ENCODE measurements at regions not wholly inside any gene's neighbourhood (a gene's known extent, or its start where the extent isn't known, plus 50 kb on each side); places are given as distances from the start of the nearest gene placed in this dataset.

DNA sequence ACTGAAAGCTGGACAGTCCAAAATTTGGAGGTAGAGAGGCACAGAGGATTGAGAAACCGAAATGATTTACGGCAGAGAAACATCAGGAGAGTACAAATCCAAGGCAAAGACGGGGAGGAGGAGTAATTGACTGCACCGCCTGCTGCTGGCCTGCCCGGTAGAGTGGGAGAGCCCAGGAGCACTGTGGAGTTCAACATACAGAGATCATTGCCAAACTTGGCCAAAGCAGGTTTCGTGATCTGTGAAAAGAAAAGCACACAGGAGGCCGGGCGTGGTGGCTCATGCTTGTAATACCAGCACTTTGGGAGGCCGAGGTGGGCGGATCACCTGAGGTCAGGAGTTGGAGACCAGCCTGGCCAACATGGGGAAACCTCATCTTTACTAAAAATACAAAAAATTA lies 306.0 kb upstream of the PFKP start:
- Mint-ChIP-seq H3K27ac (no peak overlapping the region), H3K4me3 (no peak overlapping the region)
- no peak for ATAC-seq

GRCh38 chr10:2760736-2761135 lies 306.6 kb upstream of the PFKP start:
- ChIA-PET CTCF (no interaction called here), POLR2A (no interaction called here)
- ATAC-seq (no peak), DNase-seq (no peak)
- intact Hi-C loops (cut with DNase I, micrococcal nuclease), result no loop called here
- Mint-ChIP-seq H3K9me3 (ENCODE audit: low read depth) (peaks cover 2% of the 10 kb centered on the region), H3K4me1 (no peaks in the 10 kb centered on the region), H3K36me3 (ENCODE audit: low read depth) (no peaks in the 10 kb centered on the region), H3K27ac (no peak overlapping the region), H3K4me3 (no peak overlapping the region), H3K27me3 (peaks cover 21% of the 10 kb centered on the region)

More for the DNA sequence above, 306.0 kb upstream of the PFKP start:
- no peak for DNase-seq
- intact Hi-C loops (cut with DNase I, micrococcal nuclease), result no loop called here
- POLR2A ChIA-PET, result no interaction called here
- no peaks in the 10 kb centered on the region for H3K4me1 Mint-ChIP-seq
- no peaks in the 10 kb centered on the region for H3K36me3 Mint-ChIP-seq (ENCODE audit: low read depth)
- peaks cover 2% of the 10 kb centered on the region for H3K9me3 Mint-ChIP-seq (ENCODE audit: low read depth)
- H3K27me3 Mint-ChIP-seq, result peaks cover 21% of the 10 kb centered on the region
- CTCF ChIA-PET, result no interaction called here

GRCh38 chr10:2759233-2759632 lies 308.1 kb upstream of the PFKP start:
- Mint-ChIP-seq H3K27ac (no peak overlapping the region), H3K4me3 (no peak overlapping the region), H3K4me1 (no peaks in the 10 kb centered on the region), H3K27me3 (peaks cover 22% of the 10 kb centered on the region), H3K9me3 (ENCODE audit: low read depth) (peaks cover 2% of the 10 kb centered on the region), H3K36me3 (ENCODE audit: low read depth) (no peaks in the 10 kb centered on the region)
- DNase-seq (no peak), ATAC-seq (no peak)
- POLR2A ChIA-PET, result no interaction called here
- intact Hi-C loops (cut with DNase I, micrococcal nuclease), result no loop called here
- CTCF ChIA-PET, result no interaction called here

DNA sequence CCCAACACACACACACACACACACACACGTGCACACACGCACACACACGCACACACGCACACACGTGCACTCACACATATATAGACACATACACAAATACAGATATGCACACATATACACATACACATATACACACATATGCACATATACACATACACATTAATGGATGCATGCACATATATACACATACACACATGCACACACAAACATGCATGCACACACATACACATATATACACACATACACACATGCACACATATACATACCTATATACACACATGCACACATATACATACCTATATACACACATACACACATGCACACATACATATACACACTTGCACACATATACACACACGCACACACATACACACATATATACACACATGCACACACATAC lies 312.4 kb upstream of the PFKP start:
- Mint-ChIP-seq H3K27me3 (peaks cover 6% of the 10 kb centered on the region), H3K9me3 (ENCODE audit: low read depth) (no peaks in the 10 kb centered on the region), H3K4me3 (no peak overlapping the region), H3K36me3 (ENCODE audit: low read depth) (no peaks in the 10 kb centered on the region), H3K27ac (no peak overlapping the region), H3K4me1 (no peaks in the 10 kb centered on the region)
- ChIA-PET POLR2A (no interaction called here), CTCF (no interaction called here)
- ATAC-seq (no peak), DNase-seq (no peak)
- intact Hi-C loops (cut with DNase I, micrococcal nuclease), result no loop called here

DNA sequence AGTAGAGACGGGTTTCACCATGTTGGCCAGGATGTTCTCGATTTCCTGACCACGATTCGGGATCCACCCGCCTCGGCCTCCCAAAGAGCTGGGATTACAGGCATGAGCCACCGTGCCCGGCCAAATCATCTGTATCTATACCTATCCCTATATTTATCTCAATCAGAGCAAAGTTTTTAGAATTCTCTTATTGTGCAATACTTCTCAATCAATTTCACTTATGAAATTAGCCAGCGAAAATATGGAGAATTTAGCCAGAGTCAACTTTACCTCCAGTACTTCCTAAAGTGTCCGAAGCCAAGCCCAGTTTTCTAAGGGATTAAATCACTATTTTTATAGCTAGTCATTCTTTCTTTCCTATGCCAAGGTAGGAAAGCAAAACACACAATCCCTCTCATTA lies 319.1 kb upstream of the PFKP start:
- Mint-ChIP-seq H3K4me1 (no peaks in the 10 kb centered on the region), H3K27me3 (peaks cover 7% of the 10 kb centered on the region), H3K27ac (no peak overlapping the region), H3K4me3 (no peak overlapping the region), H3K36me3 (ENCODE audit: low read depth) (no peaks in the 10 kb centered on the region), H3K9me3 (ENCODE audit: low read depth) (no peaks in the 10 kb centered on the region)
- intact Hi-C loops (cut with DNase I, micrococcal nuclease), result no loop called here
- no peak for DNase-seq
- POLR2A ChIA-PET, result interaction anchor here (0.5 kb wide), 1 partner anchor 1371 kb away, joined by 5 read pairs; no protein-coding TSS in a partner anchor
- no peak for ATAC-seq
- CTCF ChIA-PET, result interaction anchor here (1.1 kb wide), 1 partner anchor 33 kb away, joined by 4 read pairs; no protein-coding TSS in a partner anchor

GRCh38 chr10:2746638-2747037 lies 320.7 kb upstream of the PFKP start:
- ChIA-PET CTCF (no interaction called here), POLR2A (no interaction called here)
- H3K36me3 Mint-ChIP-seq (ENCODE audit: low read depth), result no peaks in the 10 kb centered on the region
- no peak for DNase-seq
- H3K9me3 Mint-ChIP-seq (ENCODE audit: low read depth), result no peaks in the 10 kb centered on the region
- no peak overlapping the region for H3K27ac Mint-ChIP-seq
- no peak overlapping the region for H3K4me3 Mint-ChIP-seq
- no peaks in the 10 kb centered on the region for H3K4me1 Mint-ChIP-seq
- H3K27me3 Mint-ChIP-seq, result peaks cover 8% of the 10 kb centered on the region
- ATAC-seq, result no peak
- intact Hi-C loops (cut with DNase I, micrococcal nuclease), result no loop called here

- H3K36me3 Mint-ChIP-seq (ENCODE audit: low read depth), result no peaks in the 10 kb centered on the region
- no peak for DNase-seq
- H3K9me3 Mint-ChIP-seq (ENCODE audit: low read depth), result no peaks in the 10 kb centered on the region
- no peak for ATAC-seq
- no peak overlapping the region for H3K27ac Mint-ChIP-seq
- ChIA-PET POLR2A (no interaction called here), CTCF (no interaction called here)
- H3K27me3 Mint-ChIP-seq, result peaks cover 11% of the 10 kb centered on the region
- H3K4me1 Mint-ChIP-seq, result no peaks in the 10 kb centered on the region
- no peak overlapping the region for H3K4me3 Mint-ChIP-seq
- intact Hi-C loops (cut with DNase I, micrococcal nuclease), result no loop called here
Measured at GRCh38 chr10:2745666-2746065, 321.7 kb upstream of the PFKP start.

- no peak overlapping the region for H3K27ac Mint-ChIP-seq
- ATAC-seq, result no peak
- CTCF ChIA-PET, result interaction anchor here (0.6 kb wide), 1 partner anchor 1797 kb away, joined by 3 read pairs; no protein-coding TSS in a partner anchor
- H3K27me3 Mint-ChIP-seq, result peaks cover 11% of the 10 kb centered on the region
- no peaks in the 10 kb centered on the region for H3K4me1 Mint-ChIP-seq
- H3K36me3 Mint-ChIP-seq (ENCODE audit: low read depth), result no peaks in the 10 kb centered on the region
- no peak for DNase-seq
- POLR2A ChIA-PET, result no interaction called here
- no peaks in the 10 kb centered on the region for H3K9me3 Mint-ChIP-seq (ENCODE audit: low read depth)
- intact Hi-C loops (cut with DNase I, micrococcal nuclease), result no loop called here
- no peak overlapping the region for H3K4me3 Mint-ChIP-seq
Measured at GRCh38 chr10:2744547-2745200, 322.7 kb upstream of the PFKP start.

DNA sequence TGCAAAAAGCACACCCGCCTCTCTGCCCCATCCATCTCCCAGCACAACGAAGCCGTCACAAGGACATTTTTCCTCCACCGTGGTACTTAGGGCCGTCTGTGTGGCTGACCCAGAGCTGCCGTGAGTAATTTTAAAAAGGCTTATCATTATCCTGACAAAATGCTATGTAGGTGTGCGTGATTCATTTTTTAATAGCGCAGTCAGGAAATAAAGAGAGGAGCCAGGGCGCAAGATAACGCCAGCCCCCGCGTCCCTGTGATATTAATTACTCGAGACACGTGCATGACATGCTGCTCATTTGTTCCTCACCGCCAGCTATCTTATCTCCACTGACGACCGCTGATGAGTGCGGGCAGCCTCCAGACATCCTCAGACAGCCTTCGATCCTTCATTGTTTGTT lies 332.7 kb upstream of the PFKP start:
- H3K4me3 Mint-ChIP-seq, result no peak overlapping the region

DNA sequence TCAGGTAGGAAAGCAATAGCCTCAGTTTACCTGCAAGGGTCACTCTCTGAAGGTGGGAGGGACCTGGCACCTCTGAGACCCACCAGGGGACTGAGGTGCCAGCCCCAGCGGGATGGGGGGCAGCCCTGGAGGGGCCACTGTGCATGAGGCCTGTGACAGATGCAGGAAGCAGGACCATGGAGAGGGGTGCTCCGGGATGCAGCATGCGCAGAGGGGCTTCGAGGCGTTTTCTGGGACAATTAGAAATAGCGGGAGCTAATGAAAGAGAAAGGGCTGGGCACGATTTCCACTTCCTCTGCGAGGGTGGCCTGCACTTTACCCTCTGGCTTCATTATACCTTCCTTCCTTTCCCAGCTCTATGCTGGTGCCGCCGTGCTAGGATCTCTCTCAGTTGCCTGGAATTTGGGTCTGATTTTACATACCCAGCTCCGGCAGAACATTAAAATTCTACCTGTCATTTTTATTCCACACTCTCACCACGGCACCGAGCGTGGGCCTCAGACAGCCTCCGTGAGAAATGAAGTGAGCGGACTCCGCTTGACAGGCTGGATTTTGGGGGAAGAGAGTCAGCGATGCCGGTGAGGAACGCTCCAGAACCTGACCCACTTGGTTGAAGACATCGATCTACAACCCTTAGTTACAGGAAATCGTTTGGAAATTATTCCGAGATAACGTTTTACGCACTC lies 333.9 kb upstream of the PFKP start:
- Mint-ChIP-seq H3K4me1 (no peaks in the 10 kb centered on the region), H3K9me3 (ENCODE audit: low read depth) (no peaks in the 10 kb centered on the region), H3K27ac (no peak overlapping the region), H3K27me3 (peaks cover 14% of the 10 kb centered on the region), H3K36me3 (ENCODE audit: low read depth) (no peaks in the 10 kb centered on the region), H3K4me3 (no peak overlapping the region)
- DNase-seq (no peak), ATAC-seq (no peak)
- intact Hi-C loops (cut with DNase I, micrococcal nuclease), result no loop called here
- ChIA-PET CTCF (no interaction called here), POLR2A (no interaction called here)

More for the DNA sequence above, 332.7 kb upstream of the PFKP start:
- CTCF ChIA-PET, result no interaction called here
- peaks cover 12% of the 10 kb centered on the region for H3K27me3 Mint-ChIP-seq
- no peaks in the 10 kb centered on the region for H3K9me3 Mint-ChIP-seq (ENCODE audit: low read depth)
- no peaks in the 10 kb centered on the region for H3K36me3 Mint-ChIP-seq (ENCODE audit: low read depth)
- POLR2A ChIA-PET, result no interaction called here
- no peaks in the 10 kb centered on the region for H3K4me1 Mint-ChIP-seq
- no peak overlapping the region for H3K27ac Mint-ChIP-seq
- intact Hi-C loops (cut with DNase I, micrococcal nuclease), result no loop called here
- no peak for ATAC-seq
- no peak for DNase-seq

DNA sequence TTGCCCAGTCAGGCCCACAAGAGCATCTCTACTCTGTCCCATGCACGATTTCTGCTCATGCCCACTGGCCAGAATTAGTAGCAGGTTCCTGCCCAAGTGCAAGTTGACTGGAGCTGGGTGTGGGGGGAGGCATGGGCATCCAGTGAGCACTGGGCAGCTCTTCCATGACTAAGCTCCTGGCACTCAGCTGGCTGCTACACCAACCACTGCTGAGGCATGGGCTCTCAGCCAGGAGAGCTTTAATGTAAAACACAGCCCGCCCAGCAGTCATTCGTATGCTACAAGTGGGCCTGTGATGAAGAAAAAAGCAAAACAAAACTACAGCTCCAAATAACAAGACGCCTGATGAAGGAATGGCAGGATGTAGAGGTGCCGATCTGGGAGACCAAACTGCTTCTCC lies 335.4 kb upstream of the PFKP start:
- no peaks in the 10 kb centered on the region for H3K4me1 Mint-ChIP-seq
- H3K36me3 Mint-ChIP-seq (ENCODE audit: low read depth), result no peaks in the 10 kb centered on the region
- no peak overlapping the region for H3K4me3 Mint-ChIP-seq
- intact Hi-C loops (cut with DNase I, micrococcal nuclease), result no loop called here
- H3K27me3 Mint-ChIP-seq, result peaks cover 14% of the 10 kb centered on the region
- no peak overlapping the region for H3K27ac Mint-ChIP-seq
- DNase-seq, result no peak
- no peak for ATAC-seq
- ChIA-PET POLR2A (no interaction called here), CTCF (no interaction called here)
- H3K9me3 Mint-ChIP-seq (ENCODE audit: low read depth), result no peaks in the 10 kb centered on the region

DNA sequence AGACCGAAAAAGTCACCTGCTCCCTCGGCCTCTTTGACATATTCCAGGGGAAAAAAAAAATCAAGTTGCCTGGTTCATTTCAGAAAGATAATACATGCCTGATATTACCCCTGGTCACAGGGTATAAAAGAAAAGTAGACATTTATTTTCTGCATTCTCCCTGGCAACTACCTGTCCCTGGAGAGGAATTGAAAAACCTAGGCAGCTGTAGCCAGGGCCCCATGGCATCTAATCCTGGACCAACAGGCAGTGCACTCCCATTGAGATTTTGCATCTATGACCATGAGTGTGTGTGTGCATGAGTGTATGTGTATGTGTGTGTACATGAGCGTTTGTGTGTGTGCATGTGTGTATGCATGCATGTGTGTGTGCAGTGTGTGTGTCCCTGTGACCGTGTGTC lies 338.2 kb upstream of the PFKP start:
- H3K4me3 Mint-ChIP-seq, result no peak overlapping the region
- intact Hi-C loops (cut with DNase I, micrococcal nuclease), result no loop called here
- no peaks in the 10 kb centered on the region for H3K9me3 Mint-ChIP-seq (ENCODE audit: low read depth)
- H3K27ac Mint-ChIP-seq, result no peak overlapping the region
- ChIA-PET POLR2A (no interaction called here), CTCF (no interaction called here)
- no peak for ATAC-seq
- no peaks in the 10 kb centered on the region for H3K36me3 Mint-ChIP-seq (ENCODE audit: low read depth)
- no peak for DNase-seq
- H3K27me3 Mint-ChIP-seq, result peaks cover 8% of the 10 kb centered on the region
- no peaks in the 10 kb centered on the region for H3K4me1 Mint-ChIP-seq
